ENCODE measurements at regions not wholly inside any gene's neighbourhood (a gene's known extent, or its start where the extent isn't known, plus 50 kb on each side); places are given as distances from the start of the nearest gene placed in this dataset.

GRCh38 chr2:220226546-220226945 is 599.1 kb downstream of the SLC4A3 start:
- H3K4me1 Mint-ChIP-seq (ENCODE audit: low read depth), result no peaks in the 10 kb centered on the region
- H3K27me3 Mint-ChIP-seq (ENCODE audit: low read depth), result no peaks in the 10 kb centered on the region
- no peak overlapping the region for H3K27ac Mint-ChIP-seq
- DNase-seq (no peak), ATAC-seq (no peak)
- no peaks in the 10 kb centered on the region for H3K9me3 Mint-ChIP-seq (ENCODE audit: insufficient read depth)
- ChIA-PET CTCF (no interaction called here), POLR2A (no interaction called here)
- no peak overlapping the region for H3K4me3 Mint-ChIP-seq
- H3K36me3 Mint-ChIP-seq (ENCODE audit: low read depth), result no peaks in the 10 kb centered on the region

DNA sequence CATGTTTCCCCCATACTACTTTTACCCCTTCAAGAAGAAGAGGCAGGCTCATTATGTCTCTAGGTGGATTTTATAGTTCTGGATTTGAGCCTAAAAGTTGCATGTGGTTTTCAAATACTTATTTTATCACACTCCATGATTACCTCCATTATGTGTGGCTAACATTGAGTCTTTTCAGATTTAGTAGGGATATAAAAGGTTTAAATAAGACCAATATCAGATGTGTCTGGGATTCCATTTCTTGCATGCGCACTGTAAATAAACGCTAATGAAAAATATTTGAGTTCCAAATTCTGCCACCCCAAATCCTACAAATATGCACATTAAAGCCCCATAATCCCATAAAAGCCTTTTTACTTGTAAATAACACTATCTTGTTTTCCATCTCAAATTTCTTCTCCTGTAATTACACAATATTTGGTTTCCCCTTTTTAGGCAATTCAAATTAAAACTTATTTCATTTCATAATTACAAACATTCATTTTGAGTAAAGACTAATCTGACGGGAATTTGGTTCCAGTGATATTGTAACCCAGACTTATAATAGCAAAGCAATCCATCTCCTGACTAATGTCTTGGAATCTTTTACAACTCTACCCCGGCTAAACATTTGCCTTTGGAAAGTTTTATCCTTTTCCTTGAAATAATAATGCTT is 600.0 kb downstream of the SLC4A3 start:
- no peak overlapping the region for H3K27ac Mint-ChIP-seq
- H3K4me3 Mint-ChIP-seq, result no peak overlapping the region
- POLR2A ChIA-PET, result no interaction called here
- H3K9me3 Mint-ChIP-seq (ENCODE audit: insufficient read depth), result no peaks in the 10 kb centered on the region
- no peaks in the 10 kb centered on the region for H3K4me1 Mint-ChIP-seq (ENCODE audit: low read depth)
- DNase-seq, result no peak
- ATAC-seq, result no peak
- H3K36me3 Mint-ChIP-seq (ENCODE audit: low read depth), result no peaks in the 10 kb centered on the region
- no peaks in the 10 kb centered on the region for H3K27me3 Mint-ChIP-seq (ENCODE audit: low read depth)
- CTCF ChIA-PET, result no interaction called here

- no peaks in the 10 kb centered on the region for H3K36me3 Mint-ChIP-seq (ENCODE audit: low read depth)
- no peak for ATAC-seq
- ChIA-PET POLR2A (no interaction called here), CTCF (no interaction called here)
- no peaks in the 10 kb centered on the region for H3K9me3 Mint-ChIP-seq (ENCODE audit: insufficient read depth)
- H3K4me3 Mint-ChIP-seq, result no peak overlapping the region
- no peak overlapping the region for H3K27ac Mint-ChIP-seq
- no peak for DNase-seq
- no peaks in the 10 kb centered on the region for H3K4me1 Mint-ChIP-seq (ENCODE audit: low read depth)
- no peaks in the 10 kb centered on the region for H3K27me3 Mint-ChIP-seq (ENCODE audit: low read depth)
Measured at GRCh38 chr2:220228310-220229006, 601.0 kb downstream of the SLC4A3 start.

- DNase-seq (no peak), ATAC-seq (no peak)
- no peaks in the 10 kb centered on the region for H3K9me3 Mint-ChIP-seq (ENCODE audit: insufficient read depth)
- H3K27ac Mint-ChIP-seq, result no peak overlapping the region
- H3K4me1 Mint-ChIP-seq (ENCODE audit: low read depth), result no peaks in the 10 kb centered on the region
- no peaks in the 10 kb centered on the region for H3K36me3 Mint-ChIP-seq (ENCODE audit: low read depth)
- no peaks in the 10 kb centered on the region for H3K27me3 Mint-ChIP-seq (ENCODE audit: low read depth)
- H3K4me3 Mint-ChIP-seq, result no peak overlapping the region
- ChIA-PET POLR2A (no interaction called here), CTCF (no interaction called here)
Measured at GRCh38 chr2:220240641-220241040, 613.2 kb downstream of the SLC4A3 start.

DNA sequence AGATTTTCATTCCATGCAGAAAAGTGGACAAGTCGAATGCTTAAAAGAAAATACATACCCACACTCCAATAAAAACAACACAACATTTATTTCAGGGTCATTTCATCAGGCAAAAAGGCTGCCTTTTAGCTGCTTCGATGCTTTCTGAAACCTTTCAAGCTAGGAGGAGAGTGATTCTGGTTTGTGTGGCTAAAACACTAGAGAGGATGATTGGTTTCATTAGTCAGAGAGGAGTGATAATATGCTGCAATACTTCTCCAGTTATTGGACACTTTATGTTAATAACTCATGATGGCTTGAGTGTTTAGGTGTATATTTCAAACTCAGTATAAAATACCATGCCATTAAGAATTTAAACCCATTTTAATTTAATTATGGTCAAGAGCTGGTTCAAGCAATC is 614.0 kb downstream of the SLC4A3 start:
- POLR2A ChIA-PET, result no interaction called here
- no peaks in the 10 kb centered on the region for H3K36me3 Mint-ChIP-seq (ENCODE audit: low read depth)
- no peak overlapping the region for H3K27ac Mint-ChIP-seq
- CTCF ChIA-PET, result no interaction called here
- no peaks in the 10 kb centered on the region for H3K27me3 Mint-ChIP-seq (ENCODE audit: low read depth)
- no peaks in the 10 kb centered on the region for H3K9me3 Mint-ChIP-seq (ENCODE audit: insufficient read depth)
- no peak overlapping the region for H3K4me3 Mint-ChIP-seq
- DNase-seq, result no peak
- ATAC-seq, result no peak
- no peaks in the 10 kb centered on the region for H3K4me1 Mint-ChIP-seq (ENCODE audit: low read depth)

DNA sequence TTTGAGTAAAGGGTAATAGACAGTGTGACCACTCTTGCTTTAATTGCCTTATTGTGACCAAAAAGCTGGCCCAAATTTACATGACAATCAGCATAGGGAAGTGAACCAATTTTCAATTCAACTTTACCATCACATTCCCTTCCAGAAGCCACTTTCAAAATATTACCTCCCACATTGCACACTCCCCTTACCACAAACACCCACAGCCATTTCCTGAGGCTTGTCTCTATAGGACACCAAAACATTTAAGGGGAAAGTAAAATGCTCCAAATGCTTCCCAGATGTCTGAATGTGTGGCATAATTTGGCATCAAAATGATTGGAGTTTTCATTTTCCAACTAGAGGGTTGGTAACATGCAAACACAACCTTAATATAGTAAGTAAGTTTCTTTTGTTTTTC is 616.1 kb downstream of the SLC4A3 start:
- Mint-ChIP-seq H3K36me3 (ENCODE audit: low read depth) (no peaks in the 10 kb centered on the region), H3K27ac (no peak overlapping the region), H3K4me3 (no peak overlapping the region), H3K27me3 (ENCODE audit: low read depth) (no peaks in the 10 kb centered on the region), H3K4me1 (ENCODE audit: low read depth) (no peaks in the 10 kb centered on the region), H3K9me3 (ENCODE audit: insufficient read depth) (no peaks in the 10 kb centered on the region)
- DNase-seq (no peak), ATAC-seq (no peak)
- POLR2A ChIA-PET, result no interaction called here
- CTCF ChIA-PET, result no interaction called here

- Mint-ChIP-seq H3K4me3 (no peak overlapping the region), H3K27me3 (ENCODE audit: low read depth) (no peaks in the 10 kb centered on the region), H3K9me3 (ENCODE audit: insufficient read depth) (no peaks in the 10 kb centered on the region), H3K4me1 (ENCODE audit: low read depth) (no peaks in the 10 kb centered on the region), H3K27ac (no peak overlapping the region), H3K36me3 (ENCODE audit: low read depth) (no peaks in the 10 kb centered on the region)
- DNase-seq, result no peak
- ChIA-PET POLR2A (no interaction called here), CTCF (no interaction called here)
- ATAC-seq, result no peak
Measured at GRCh38 chr2:220246386-220246785, 619.0 kb downstream of the SLC4A3 start.

DNA sequence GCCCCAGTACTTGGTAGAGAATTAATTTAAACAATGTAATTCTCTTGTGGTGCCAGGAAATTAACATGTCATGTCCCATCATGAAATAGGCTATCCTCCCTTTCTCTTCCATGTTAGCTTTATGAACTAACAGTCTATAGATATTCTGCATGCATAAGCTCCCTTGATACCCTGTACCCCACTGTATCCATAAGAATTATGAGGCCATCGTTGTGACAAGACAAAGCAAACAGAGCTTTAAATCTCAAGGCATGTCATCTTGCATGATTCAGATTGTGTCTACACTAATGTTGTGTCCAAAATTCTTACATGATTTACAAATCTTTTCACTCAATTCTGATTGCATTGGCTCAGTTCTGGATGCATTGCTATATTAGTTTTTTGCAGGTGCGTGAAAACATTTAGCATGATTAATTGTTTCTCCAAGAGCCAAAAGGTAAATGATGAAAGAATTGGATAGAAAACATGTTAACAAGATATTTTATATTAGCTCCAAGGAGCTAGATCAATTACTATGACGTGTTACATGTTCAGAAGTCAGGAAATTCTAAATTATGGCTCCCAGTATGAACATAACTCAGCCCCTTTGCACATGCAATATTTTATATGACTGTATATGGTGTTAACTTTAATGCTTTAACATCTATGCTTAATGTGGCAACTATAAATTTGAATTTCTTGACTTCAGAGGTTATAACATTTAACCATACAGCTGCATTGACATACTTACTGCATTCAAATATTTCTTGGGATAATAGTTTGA is 620.3 kb downstream of the SLC4A3 start:
- ChIA-PET POLR2A (no interaction called here), CTCF (no interaction called here)
- DNase-seq, result no peak

DNA sequence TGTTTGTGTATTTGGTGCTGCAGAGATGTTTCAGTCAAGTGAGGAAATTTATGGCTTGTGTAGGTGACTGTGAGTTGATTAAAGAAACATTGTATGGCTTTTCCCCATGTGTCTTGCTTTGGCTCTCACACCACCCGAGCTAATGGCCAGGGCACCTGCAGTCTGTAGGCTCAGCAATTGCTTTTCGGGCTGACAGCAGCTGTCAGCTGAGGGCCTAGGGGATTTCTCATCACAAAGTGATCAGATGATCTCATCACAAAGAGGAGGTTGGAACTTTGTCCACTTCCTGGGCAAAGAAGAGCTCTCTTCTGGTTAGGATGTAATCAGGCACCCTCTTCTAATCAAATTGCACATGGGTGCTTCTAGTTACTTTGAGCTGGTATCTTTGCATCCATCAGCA is 632.2 kb downstream of the SLC4A3 start:
- Mint-ChIP-seq H3K27me3 (ENCODE audit: low read depth) (no peaks in the 10 kb centered on the region), H3K9me3 (ENCODE audit: insufficient read depth) (no peaks in the 10 kb centered on the region), H3K4me1 (ENCODE audit: low read depth) (no peaks in the 10 kb centered on the region), H3K27ac (no peak overlapping the region), H3K4me3 (no peak overlapping the region), H3K36me3 (ENCODE audit: low read depth) (no peaks in the 10 kb centered on the region)
- POLR2A ChIA-PET, result no interaction called here
- DNase-seq (no peak), ATAC-seq (no peak)
- CTCF ChIA-PET, result no interaction called here

More for the DNA sequence above, 620.3 kb downstream of the SLC4A3 start:
- Mint-ChIP-seq H3K36me3 (ENCODE audit: low read depth) (no peaks in the 10 kb centered on the region), H3K27me3 (ENCODE audit: low read depth) (no peaks in the 10 kb centered on the region), H3K4me3 (no peak overlapping the region), H3K4me1 (ENCODE audit: low read depth) (no peaks in the 10 kb centered on the region), H3K9me3 (ENCODE audit: insufficient read depth) (no peaks in the 10 kb centered on the region), H3K27ac (no peak overlapping the region)
- ATAC-seq, result no peak

GRCh38 chr2:220263300-220263699 is 635.9 kb downstream of the SLC4A3 start:
- no peak overlapping the region for H3K4me3 Mint-ChIP-seq
- POLR2A ChIA-PET, result no interaction called here
- no peaks in the 10 kb centered on the region for H3K27me3 Mint-ChIP-seq (ENCODE audit: low read depth)
- no peaks in the 10 kb centered on the region for H3K4me1 Mint-ChIP-seq (ENCODE audit: low read depth)
- H3K9me3 Mint-ChIP-seq (ENCODE audit: insufficient read depth), result no peaks in the 10 kb centered on the region
- H3K36me3 Mint-ChIP-seq (ENCODE audit: low read depth), result no peaks in the 10 kb centered on the region
- no peak overlapping the region for H3K27ac Mint-ChIP-seq
- CTCF ChIA-PET, result no interaction called here
- DNase-seq, result no peak
- ATAC-seq, result no peak

- no peak overlapping the region for H3K4me3 Mint-ChIP-seq
- H3K27ac Mint-ChIP-seq, result no peak overlapping the region
- no peaks in the 10 kb centered on the region for H3K9me3 Mint-ChIP-seq (ENCODE audit: insufficient read depth)
- ChIA-PET POLR2A (no interaction called here), CTCF (no interaction called here)
- no peaks in the 10 kb centered on the region for H3K36me3 Mint-ChIP-seq (ENCODE audit: low read depth)
- H3K27me3 Mint-ChIP-seq (ENCODE audit: low read depth), result no peaks in the 10 kb centered on the region
- ATAC-seq (no peak), DNase-seq (no peak)
- H3K4me1 Mint-ChIP-seq (ENCODE audit: low read depth), result no peaks in the 10 kb centered on the region
Measured at GRCh38 chr2:220269367-220269766, 641.9 kb downstream of the SLC4A3 start.

GRCh38 chr2:220270481-220271070 is 643.1 kb downstream of the SLC4A3 start:
- Mint-ChIP-seq H3K36me3 (ENCODE audit: low read depth) (no peaks in the 10 kb centered on the region), H3K27ac (no peak overlapping the region), H3K9me3 (ENCODE audit: insufficient read depth) (no peaks in the 10 kb centered on the region), H3K27me3 (ENCODE audit: low read depth) (no peaks in the 10 kb centered on the region), H3K4me1 (ENCODE audit: low read depth) (no peaks in the 10 kb centered on the region), H3K4me3 (no peak overlapping the region)
- no peak for DNase-seq
- ATAC-seq, result no peak
- POLR2A ChIA-PET, result no interaction called here
- CTCF ChIA-PET, result no interaction called here
